ENCODE measurements at regions not wholly inside any gene's neighbourhood (a gene's known extent, or its start where the extent isn't known, plus 50 kb on each side); places are given as distances from the start of the nearest gene placed in this dataset.
A peak's percentile ranks its signal among the peaks of the same experiment; 100 is the strongest.
"Not testable (repeated sequence)": the region's sequence is repeated elsewhere in the genome, so short reads cannot be mapped to it uniquely, and the experiment has no call there.

- no peak for DNase-seq
These were observed 291.3 kb downstream of the OMA1 start for GRCh38 chr1:58255192-58255591.

GRCh38 chr1:58251430-58252073 lies 295.0 kb downstream of the OMA1 start:
- DNase-seq: no peak

GRCh38 chr1:58250587-58250948 lies 296.0 kb downstream of the OMA1 start:
- no peak for DNase-seq

GRCh38 chr1:58249737-58250586 lies 296.6 kb downstream of the OMA1 start:
- peak; percentile 13 for DNase-seq

DNA sequence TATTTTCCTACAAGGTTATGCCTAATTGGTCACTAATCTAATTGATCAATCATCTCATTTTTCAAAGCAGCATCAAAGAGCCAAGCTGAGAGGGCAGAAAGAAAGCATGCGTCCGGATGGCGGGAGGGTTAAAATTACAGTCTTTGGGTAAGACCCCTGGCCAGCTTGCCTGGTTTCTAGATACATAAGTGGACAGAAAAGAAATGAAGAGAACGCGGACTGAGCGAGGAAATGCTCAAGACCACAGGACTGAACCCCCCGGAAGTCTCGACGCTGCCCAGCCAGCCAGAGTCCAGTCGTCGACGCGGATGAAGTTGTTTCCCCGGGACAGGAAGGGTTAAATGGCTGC lies 297.2 kb downstream of the OMA1 start:
- DNase-seq: no peak

- DNase-seq: no peak
These were observed 297.7 kb downstream of the OMA1 start for GRCh38 chr1:58248791-58249190.

DNA sequence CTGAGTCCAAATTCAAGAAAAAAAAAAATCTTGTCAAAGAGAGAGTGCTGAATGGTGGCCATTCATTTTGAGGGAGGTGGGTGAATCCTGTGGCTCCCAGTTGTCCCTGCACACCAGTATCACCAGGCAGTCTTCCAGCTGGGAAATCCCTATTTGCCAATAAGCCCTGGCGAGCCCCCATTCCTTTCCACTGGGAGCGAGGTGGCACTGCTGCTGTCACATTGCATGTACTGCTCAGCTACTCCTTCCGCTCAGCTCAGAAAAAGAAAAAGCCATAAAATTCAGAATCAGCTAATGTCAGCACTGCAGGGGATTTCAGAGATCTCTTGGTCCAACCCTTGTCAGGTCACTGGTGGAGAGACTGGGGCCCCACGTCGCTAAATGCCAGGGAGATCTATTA lies 298.5 kb downstream of the OMA1 start:
- no peak for DNase-seq

GRCh38 chr1:58246549-58246948 lies 300.0 kb downstream of the OMA1 start:
- DNase-seq: no peak

DNA sequence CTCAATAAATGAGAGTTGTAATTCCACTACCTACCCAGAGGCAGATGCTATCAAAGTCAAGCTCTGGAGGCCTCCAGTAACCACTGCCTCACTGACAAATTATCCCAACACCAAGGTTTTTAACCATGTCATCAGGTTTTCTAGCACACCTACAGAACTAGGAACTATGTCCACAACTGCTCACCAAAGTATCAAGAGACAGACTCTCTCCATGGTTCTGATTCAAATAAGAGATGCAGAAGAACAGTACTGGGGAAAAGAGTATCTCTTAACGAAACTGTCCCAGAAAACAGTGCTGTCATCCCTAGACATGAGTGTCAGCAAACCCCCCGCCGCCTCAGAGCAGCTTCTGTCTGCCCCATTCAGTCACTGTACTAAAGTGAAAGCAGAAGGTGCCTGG lies 301.7 kb downstream of the OMA1 start:
- DNase-seq: no peak

DNA sequence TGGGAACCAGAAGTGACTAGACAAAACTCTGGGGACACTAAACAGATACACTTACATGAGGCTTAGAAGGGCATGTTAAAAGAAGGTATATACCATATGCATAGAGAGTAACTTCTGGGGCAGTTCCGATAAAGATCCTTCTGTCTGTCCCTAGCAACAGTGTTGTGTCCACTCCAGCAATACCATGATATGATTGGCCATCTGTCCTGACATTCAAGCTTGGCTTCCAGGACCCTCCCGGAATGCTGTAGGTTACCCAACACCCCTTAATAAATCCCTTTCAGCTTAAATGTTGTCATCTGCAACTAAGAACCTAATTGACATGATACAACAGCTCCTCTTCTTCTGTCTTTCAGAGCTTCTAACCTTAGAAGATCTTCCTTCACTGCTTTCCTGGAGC lies 307.7 kb downstream of the OMA1 start:
- no peak for DNase-seq

DNA sequence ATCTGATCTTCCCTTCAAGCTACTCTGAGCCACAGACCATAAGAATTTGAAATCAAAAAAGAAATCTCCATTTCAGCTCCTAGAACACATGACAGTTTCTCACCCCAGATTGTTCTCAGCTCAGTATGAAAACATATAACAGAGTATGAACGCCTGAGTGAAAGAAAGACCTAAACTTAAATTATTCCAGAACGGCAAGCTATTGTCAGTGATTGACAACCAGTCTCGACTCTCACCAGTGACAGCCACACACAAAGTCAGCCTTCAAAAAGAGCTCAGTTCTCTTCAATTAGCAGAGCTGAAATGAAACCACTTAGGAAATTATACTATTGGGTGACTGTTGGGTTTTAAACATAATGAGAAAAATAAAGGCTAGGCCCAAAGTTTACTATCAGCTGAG lies 312.8 kb downstream of the OMA1 start:
- no peak for DNase-seq

DNA sequence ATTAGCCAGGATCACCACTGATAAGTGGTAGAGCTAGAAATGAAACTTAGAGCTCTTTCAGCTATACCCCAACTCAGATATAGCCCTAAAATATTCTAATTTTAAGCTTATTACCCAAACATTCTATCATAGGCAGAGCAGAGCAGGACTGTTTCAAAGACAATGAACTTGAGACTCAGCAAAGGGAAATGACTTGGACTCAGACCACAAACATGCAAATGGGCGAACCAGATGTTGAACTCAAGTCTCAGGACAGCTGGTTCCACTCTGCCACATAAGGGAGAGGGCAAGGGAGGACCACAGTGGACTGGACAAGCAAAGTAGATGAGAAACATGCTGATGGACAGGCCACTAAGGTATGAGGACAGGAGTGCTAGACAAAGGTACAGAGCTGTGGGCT lies 315.3 kb downstream of the OMA1 start:
- DNase-seq: no peak

DNA sequence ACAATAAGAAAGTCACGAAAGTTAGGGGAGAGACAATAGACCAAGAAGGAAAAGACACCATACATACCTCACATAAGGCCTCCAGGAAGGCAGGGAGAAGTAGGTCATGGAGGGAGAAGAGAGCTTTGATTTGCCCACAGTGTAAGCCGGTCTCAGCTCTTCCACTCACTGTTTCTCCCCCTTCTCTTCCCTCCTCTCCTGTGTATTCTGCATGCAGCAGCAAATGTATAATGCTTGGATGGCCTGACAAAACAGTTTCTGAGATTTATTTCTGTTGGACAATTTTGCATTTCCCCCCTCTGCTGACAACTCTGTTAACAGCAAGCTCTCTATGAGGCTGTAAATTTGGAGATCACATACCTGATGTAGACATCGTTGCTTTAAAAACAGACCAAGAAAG lies 318.9 kb downstream of the OMA1 start:
- no peak for DNase-seq

GRCh38 chr1:58223522-58223921 lies 323.0 kb downstream of the OMA1 start:
- no peak for DNase-seq

DNA sequence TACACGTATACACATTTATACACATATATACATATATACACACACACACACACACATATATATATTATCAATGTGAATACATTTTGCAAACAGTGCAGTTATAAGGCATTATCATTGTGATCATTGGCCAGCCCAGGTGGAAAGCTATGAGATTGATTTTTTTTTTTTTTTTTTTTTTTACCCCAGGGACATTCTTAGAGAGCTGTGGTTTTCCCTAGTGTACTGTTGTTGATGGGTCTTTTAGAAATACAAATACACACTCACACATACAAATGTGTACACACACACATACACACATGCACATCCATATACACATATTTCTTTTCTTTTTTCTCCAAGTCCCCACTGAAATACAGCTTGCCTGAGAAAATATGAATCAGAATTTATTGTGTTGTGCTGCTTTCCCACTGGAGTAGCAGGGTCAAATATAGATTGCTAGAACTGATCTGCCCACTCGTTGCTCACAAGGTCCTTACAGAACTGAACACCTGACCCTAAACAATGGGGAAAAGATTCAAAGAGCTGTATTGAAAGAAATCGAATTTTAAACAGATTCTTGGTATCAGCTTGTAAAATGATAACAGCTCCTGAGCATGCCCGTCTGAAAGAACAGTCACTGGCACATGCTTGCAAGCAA lies 325.6 kb downstream of the OMA1 start:
- no peak for DNase-seq

DNA sequence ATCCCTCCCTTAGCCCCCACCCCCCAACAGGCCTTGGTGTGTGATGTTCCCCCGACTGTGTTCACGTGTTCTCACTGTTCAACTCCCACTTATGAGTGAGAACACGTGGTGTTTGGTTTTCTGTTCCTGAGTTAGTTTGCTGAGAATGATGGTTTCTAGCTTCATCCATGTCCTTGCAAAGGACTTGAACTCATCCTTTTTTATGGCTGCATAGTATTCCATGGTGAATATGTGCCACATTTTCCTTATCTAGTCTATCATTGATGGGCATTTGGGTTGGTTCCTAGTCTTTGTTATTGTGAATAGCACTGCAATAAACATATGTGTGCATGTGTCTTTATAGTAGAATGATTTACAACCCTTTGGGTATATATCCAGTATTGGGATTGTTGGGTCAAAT lies 330.4 kb downstream of the OMA1 start:
- DNase-seq: not testable (repeated sequence)

- no peak for DNase-seq
These were observed 331.9 kb downstream of the OMA1 start for GRCh38 chr1:58214674-58215073.

- DNase-seq: no peak
These were observed 334.7 kb downstream of the OMA1 start for GRCh38 chr1:58211869-58212268.

GRCh38 chr1:58209575-58209974 lies 337.0 kb downstream of the OMA1 start:
- DNase-seq: no peak

DNA sequence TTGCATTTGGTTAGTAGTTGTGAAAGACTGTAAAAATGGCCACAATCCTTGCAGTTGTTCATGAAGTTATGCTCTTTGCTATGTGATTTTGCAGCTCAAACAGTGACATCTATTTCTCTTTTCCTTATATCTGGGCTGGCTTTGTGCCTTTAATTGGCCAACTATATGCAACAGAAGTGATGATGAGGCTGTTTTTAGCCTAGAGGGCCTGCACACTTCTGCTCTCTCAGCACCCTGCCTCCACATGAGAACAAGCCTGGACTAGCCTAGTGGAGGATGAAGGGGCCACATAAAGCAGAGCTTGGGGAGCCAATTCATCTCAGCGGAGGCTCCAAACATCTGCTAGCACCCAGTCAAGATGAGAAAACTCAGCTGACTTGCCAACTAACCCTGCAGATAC lies 339.8 kb downstream of the OMA1 start:
- DNase-seq: no peak

DNA sequence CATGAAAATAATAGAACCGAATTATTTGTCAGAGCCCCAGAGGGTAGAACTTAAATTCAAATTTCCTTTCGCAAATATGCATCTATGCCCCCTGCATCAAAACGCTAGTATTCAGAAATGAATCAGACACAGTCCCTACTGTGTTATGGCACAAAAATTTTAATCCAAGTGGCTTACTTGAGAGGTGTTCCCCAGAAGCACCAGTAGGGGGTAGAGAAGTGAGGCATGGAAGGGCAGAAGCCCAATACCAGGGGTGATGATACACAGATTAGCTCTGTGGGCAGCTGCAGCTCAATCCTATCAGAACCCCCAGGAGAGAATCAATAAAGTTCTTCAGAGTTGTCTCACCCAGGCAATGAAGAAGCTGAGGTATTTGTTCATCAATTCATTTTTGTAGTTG lies 342.2 kb downstream of the OMA1 start:
- DNase-seq: no peak

DNA sequence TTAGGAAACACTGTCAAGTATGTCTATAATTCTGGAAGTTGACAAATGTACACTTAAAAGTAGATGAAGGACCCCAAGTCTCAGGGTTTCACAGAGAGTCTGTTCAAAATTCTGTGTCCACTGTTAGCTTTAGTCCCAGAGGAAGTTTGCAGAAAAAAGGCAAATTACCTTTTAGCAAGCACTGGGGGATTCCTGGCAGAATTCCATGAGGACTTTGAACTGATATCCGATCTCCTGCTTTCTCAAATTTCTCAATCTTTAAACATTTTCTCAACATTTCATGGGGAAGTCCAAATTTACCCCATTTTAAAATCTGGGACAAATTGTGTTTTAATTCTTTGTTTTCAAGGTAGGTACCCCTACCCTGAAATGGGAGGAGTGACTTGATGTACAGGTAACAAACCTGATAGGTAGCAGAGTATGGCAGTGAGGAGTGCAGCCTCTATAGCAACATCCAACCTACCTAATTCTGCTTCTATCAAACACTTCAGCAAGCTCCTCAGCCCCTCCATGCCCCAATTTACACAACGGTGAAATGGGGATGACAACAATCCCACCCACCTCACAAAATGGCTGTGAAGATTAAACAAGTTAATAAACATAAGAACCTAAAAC lies 344.9 kb downstream of the OMA1 start:
- no peak for DNase-seq

GRCh38 chr1:58200437-58200836 lies 346.1 kb downstream of the OMA1 start:
- no peak for DNase-seq

All from muscle of arm (tissue), 1 donor.